ENCODE measurements at regions not wholly inside any gene's neighbourhood (a gene's known extent, or its start where the extent isn't known, plus 50 kb on each side); places are given as distances from the start of the nearest gene placed in this dataset.

- DNase-seq (ENCODE audit: extremely low read depth, insufficient read length), result no peak
- no peak for TF ChIP-seq CTCF (IDR thresholded peaks at IDR 0.05; ENCODE audit: insufficient read depth, low read length, poor library complexity, severe bottlenecking)
These were observed 54.6 kb upstream of the NCAM2 start for GRCh38 chr21:20943561-20943997.

DNA sequence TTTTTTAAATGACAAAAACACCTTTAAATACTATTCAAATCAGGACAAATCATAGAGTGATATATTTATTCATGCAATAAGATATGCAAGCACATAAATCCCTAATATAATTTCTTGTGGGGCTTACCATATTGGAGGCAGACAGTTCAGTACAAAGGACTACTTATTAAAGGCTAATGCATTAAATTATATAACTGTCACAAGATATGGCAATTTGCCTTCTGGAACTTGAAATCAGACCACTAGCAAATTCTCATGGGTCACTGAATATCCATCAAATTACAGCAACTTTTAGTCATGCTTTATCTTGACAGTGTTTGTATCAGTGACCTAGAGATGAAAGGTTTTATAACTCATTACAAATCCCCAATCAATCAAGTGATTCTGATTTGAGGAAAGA is 54.1 kb upstream of the NCAM2 start:
- H3K27me3 ChIP-seq (replicated peaks; ENCODE audit: control insufficient read depth, insufficient read depth, low read length), result no peaks in the 10 kb centered on the region
- no peak for TF ChIP-seq CTCF (IDR thresholded peaks at IDR 0.05; ENCODE audit: insufficient read depth, low read length, poor library complexity, severe bottlenecking)
- no peak overlapping the region for H3K4me3 ChIP-seq (replicated peaks; ENCODE audit: low read depth, low read length)
- H3K36me3 ChIP-seq (ENCODE audit: control insufficient read depth, insufficient read depth, low read length), result no peaks in the 10 kb centered on the region
- DNase-seq (ENCODE audit: extremely low read depth, insufficient read length), result no peak

More at GRCh38 chr21:20943561-20943997, 54.6 kb upstream of the NCAM2 start:
- Histone ChIP-seq H3K4me3 (replicated peaks; ENCODE audit: low read depth, low read length) (no peak overlapping the region), H3K27me3 (replicated peaks; ENCODE audit: control insufficient read depth, insufficient read depth, low read length) (no peaks in the 10 kb centered on the region), H3K36me3 (ENCODE audit: control insufficient read depth, insufficient read depth, low read length) (no peaks in the 10 kb centered on the region)

GRCh38 chr21:20946701-20947100 is 51.5 kb upstream of the NCAM2 start:
- Histone ChIP-seq H3K27me3 (replicated peaks; ENCODE audit: control insufficient read depth, insufficient read depth, low read length) (no peaks in the 10 kb centered on the region), H3K36me3 (ENCODE audit: control insufficient read depth, insufficient read depth, low read length) (no peaks in the 10 kb centered on the region), H3K4me3 (replicated peaks; ENCODE audit: low read depth, low read length) (no peak overlapping the region)
- no peak for TF ChIP-seq CTCF (IDR thresholded peaks at IDR 0.05; ENCODE audit: insufficient read depth, low read length, poor library complexity, severe bottlenecking)
- no peak for DNase-seq (ENCODE audit: extremely low read depth, insufficient read length)

Data from GM06990 (cell line).